ENCODE measurements at regions not wholly inside any gene's neighbourhood (a gene's known extent, or its start where the extent isn't known, plus 50 kb on each side); places are given as distances from the start of the nearest gene placed in this dataset.

- 94 to 95% methylated on average over 7 of the region's 7 CpGs for WGBS, 2 donors
- no peak for TF ChIP-seq POLR2A (IDR thresholded peaks at IDR 0.05)
- TF ChIP-seq, protein P1, sequence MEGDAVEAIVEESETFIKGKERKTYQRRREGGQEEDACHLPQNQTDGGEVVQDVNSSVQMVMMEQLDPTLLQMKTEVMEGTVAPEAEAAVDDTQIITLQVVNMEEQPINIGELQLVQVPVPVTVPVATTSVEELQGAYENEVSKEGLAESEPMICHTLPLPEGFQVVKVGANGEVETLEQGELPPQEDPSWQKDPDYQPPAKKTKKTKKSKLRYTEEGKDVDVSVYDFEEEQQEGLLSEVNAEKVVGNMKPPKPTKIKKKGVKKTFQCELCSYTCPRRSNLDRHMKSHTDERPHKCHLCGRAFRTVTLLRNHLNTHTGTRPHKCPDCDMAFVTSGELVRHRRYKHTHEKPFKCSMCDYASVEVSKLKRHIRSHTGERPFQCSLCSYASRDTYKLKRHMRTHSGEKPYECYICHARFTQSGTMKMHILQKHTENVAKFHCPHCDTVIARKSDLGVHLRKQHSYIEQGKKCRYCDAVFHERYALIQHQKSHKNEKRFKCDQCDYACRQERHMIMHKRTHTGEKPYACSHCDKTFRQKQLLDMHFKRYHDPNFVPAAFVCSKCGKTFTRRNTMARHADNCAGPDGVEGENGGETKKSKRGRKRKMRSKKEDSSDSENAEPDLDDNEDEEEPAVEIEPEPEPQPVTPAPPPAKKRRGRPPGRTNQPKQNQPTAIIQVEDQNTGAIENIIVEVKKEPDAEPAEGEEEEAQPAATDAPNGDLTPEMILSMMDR (IDR thresholded peaks at IDR 0.05) = no peak
- DNase-seq (ENCODE audit: low spot score in 2 of 2) = no peak
- intact Hi-C loops (cut with DNase I; ENCODE audit: low total_unique reads) = no loop called here
- no peak overlapping the region for H3K4me3 ChIP-seq (ENCODE audit: low read depth, poor library complexity, severe bottlenecking)
These were observed 168.8 kb downstream of the CYYR1 start for GRCh38 chr21:26404288-26404687.

GRCh38 chr21:26403321-26403720, 169.8 kb downstream of the CYYR1 start:
- DNase-seq (ENCODE audit: low spot score in 2 of 2) = no peak
- WGBS, 2 donors = 83 to 86% methylated on average over 2 of the region's 2 CpGs
- intact Hi-C loops (cut with DNase I; ENCODE audit: low total_unique reads) = no loop called here
- H3K4me3 ChIP-seq (ENCODE audit: low read depth, poor library complexity, severe bottlenecking) = no peak overlapping the region
- TF ChIP-seq, protein P1 (IDR thresholded peaks at IDR 0.05) = no peak
- no peak for TF ChIP-seq POLR2A (IDR thresholded peaks at IDR 0.05)

DNA sequence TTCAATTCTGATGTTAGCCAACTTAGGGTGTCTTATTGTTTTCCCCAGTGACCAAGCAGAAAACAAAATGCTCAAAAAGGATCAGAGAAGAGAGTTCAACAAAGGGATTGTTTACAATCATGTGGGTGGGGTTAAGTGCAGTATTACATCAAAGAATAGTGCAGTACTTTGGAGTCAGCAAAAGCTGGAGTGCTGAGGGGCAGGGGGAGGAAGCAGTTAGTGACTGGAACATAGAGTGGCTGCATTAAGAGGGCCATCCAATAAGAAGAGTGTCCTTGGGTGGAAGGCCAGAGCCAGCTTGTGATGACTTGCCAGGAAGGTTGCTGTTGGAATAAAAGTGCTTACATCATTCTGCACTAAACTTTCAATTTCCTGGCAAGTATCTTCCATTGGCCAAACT, 175.5 kb downstream of the CYYR1 start:
- no peak overlapping the region for H3K4me3 ChIP-seq (ENCODE audit: low read depth, poor library complexity, severe bottlenecking)
- no peak for DNase-seq (ENCODE audit: low spot score in 2 of 2)
- intact Hi-C loops (cut with DNase I; ENCODE audit: low total_unique reads) = no loop called here
- TF ChIP-seq, protein P1 (IDR thresholded peaks at IDR 0.05) = no peak
- no peak for TF ChIP-seq POLR2A (IDR thresholded peaks at IDR 0.05)

DNA sequence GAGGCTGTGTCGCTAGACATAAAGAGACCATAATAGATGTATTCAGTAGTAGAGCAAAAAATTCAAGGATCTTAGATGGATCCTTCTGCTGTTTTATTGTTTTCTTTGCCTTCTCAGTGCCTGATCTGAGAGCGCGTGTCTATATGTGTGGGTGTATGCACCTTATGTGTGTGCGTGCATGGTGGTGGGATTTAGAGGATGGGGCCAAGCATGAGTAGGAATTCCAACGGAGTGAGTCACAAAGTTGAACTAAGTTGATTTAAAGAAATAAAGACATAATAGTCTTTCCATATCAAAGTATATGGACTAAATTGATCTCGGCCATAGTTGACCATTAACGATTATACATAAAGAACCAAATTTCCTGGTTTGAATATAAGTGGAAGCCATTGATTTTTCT, 178.7 kb downstream of the CYYR1 start:
- H3K4me3 ChIP-seq (ENCODE audit: low read depth, poor library complexity, severe bottlenecking) = no peak overlapping the region
- DNase-seq (ENCODE audit: low spot score in 2 of 2) = no peak
- intact Hi-C loops (cut with DNase I; ENCODE audit: low total_unique reads) = no loop called here
- TF ChIP-seq POLR2A (IDR thresholded peaks at IDR 0.05) = no peak
- TF ChIP-seq, protein P1 (IDR thresholded peaks at IDR 0.05) = no peak
- WGBS, 2 donors = 91 to 96% methylated on average over 7 of the region's 7 CpGs

DNA sequence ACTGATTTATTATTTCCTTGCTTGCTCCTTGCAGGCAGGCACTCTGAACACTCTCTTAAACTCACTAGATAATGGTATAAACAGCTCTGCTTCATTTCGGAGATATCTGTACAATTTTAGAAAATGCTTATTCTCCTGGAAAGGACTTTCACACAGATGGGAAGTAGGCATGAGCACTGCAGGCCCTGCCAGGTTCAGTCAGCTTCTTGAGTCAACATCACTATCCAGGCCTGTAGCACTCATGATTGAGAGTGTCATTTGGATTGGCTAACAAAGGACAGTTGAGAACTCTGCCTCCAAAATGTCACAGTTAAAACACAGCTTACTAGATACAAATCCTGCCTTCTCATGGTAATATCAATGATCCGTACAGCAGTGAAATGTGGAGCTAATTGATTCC, 181.9 kb downstream of the CYYR1 start:
- TF ChIP-seq, protein P1 (IDR thresholded peaks at IDR 0.05) = no peak
- TF ChIP-seq POLR2A (IDR thresholded peaks at IDR 0.05) = no peak
- intact Hi-C loops (cut with DNase I; ENCODE audit: low total_unique reads) = no loop called here
- 72% methylated on average over 2 of the region's 2 CpGs for WGBS, 2 donors
- no peak overlapping the region for H3K4me3 ChIP-seq (ENCODE audit: low read depth, poor library complexity, severe bottlenecking)
- DNase-seq (ENCODE audit: low spot score in 2 of 2) = no peak

GRCh38 chr21:26389971-26390641, 183.0 kb downstream of the CYYR1 start:
- peak in 1 of 2 donors; percentile 25 for DNase-seq (ENCODE audit: low spot score in 2 of 2)
- intact Hi-C loops (cut with DNase I; ENCODE audit: low total_unique reads) = no loop called here
- 14% methylated on average over 6 of the region's 6 CpGs for WGBS, 2 donors
- TF ChIP-seq POLR2A (IDR thresholded peaks at IDR 0.05) = no peak
- TF ChIP-seq, protein P1 (IDR thresholded peaks at IDR 0.05) = no peak
- no peak overlapping the region for H3K4me3 ChIP-seq (ENCODE audit: low read depth, poor library complexity, severe bottlenecking)

Measured in lower leg skin (tissue), 4 donors.